C1 segment of cervical spinal cord (tissue), 14 donors: ENCODE measurements at regions not wholly inside any gene's neighbourhood (a gene's known extent, or its start where the extent isn't known, plus 50 kb on each side); places are given as distances from the start of the nearest gene placed in this dataset.
"Not testable (repeated sequence)": the region's sequence is repeated elsewhere in the genome, so short reads cannot be mapped to it uniquely, and the experiment has no call there.

Experiments
- DNase-seq, 14 donors: peaks; one replicate each; lab custom pipeline; 2025; lab: John Stamatoyannopoulos, UW

- no peak for DNase-seq
Observed at GRCh38 chr6:156197513-156197912, 579.7 kb upstream of the ARID1B start.

GRCh38 chr6:156194981-156195380 lies 582.2 kb upstream of the ARID1B start:
- DNase-seq = no peak

GRCh38 chr6:156193381-156193780 lies 583.8 kb upstream of the ARID1B start:
- DNase-seq = no peak

- DNase-seq = no peak
Observed at GRCh38 chr6:156191895-156192294, 585.3 kb upstream of the ARID1B start.

GRCh38 chr6:156191390-156191789 lies 585.8 kb upstream of the ARID1B start:
- DNase-seq = not testable (repeated sequence)

- no peak for DNase-seq
Observed at GRCh38 chr6:156190270-156190669, 586.9 kb upstream of the ARID1B start.

- DNase-seq = no peak
Observed at GRCh38 chr6:156189714-156190113, 587.5 kb upstream of the ARID1B start.

GRCh38 chr6:156189195-156189594 lies 588.0 kb upstream of the ARID1B start:
- DNase-seq = no peak

GRCh38 chr6:156185113-156185512 lies 592.1 kb upstream of the ARID1B start:
- DNase-seq = no peak

- DNase-seq = no peak
Observed at GRCh38 chr6:156183678-156184077, 593.5 kb upstream of the ARID1B start.

GRCh38 chr6:156182356-156182755 lies 594.8 kb upstream of the ARID1B start:
- DNase-seq = no peak

- no peak for DNase-seq
Observed at GRCh38 chr6:156181506-156181905, 595.7 kb upstream of the ARID1B start.

GRCh38 chr6:156175971-156176421 lies 601.2 kb upstream of the ARID1B start:
- DNase-seq = no peak

GRCh38 chr6:156175433-156175832 lies 601.7 kb upstream of the ARID1B start:
- DNase-seq = no peak

- no peak for DNase-seq
Observed at GRCh38 chr6:156174031-156174890, 602.9 kb upstream of the ARID1B start.

- DNase-seq = no peak
Observed at GRCh38 chr6:156169371-156169770, 607.8 kb upstream of the ARID1B start.

- DNase-seq = no peak
Observed at GRCh38 chr6:156167625-156168071, 609.5 kb upstream of the ARID1B start.

GRCh38 chr6:156167016-156167624 lies 610.1 kb upstream of the ARID1B start:
- DNase-seq = no peak

- DNase-seq = no peak
Observed at GRCh38 chr6:156166093-156166492, 611.1 kb upstream of the ARID1B start.

- no peak for DNase-seq
Observed at GRCh38 chr6:156164701-156165452, 612.3 kb upstream of the ARID1B start.

- no peak for DNase-seq
Observed at GRCh38 chr6:156163311-156163710, 613.9 kb upstream of the ARID1B start.

- no peak for DNase-seq
Observed at GRCh38 chr6:156161471-156161870, 615.7 kb upstream of the ARID1B start.
